ENCODE measurements at regions not wholly inside any gene's neighbourhood (a gene's known extent, or its start where the extent isn't known, plus 50 kb on each side); places are given as distances from the start of the nearest gene placed in this dataset.

DNA sequence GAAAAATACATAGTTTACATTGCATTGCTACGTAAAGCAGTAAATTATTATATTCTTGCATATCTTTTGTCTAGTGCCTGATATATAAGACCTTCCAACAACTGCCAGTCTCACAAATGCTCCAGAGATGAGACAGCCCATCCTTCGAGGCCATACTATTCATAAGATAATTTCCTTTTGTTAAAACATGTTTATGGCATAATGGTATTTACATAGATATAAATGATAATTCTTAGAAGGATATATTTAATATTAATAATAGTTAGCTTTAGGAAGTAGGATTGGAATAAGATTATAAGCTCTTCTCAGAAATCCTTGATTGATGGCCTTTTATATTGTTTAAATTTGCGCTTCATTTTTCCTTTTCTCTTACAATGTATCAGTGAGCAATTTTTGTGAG lies 1410.1 kb upstream of the MIR17HG start:
- no peaks in the 10 kb centered on the region for H3K4me1 Mint-ChIP-seq (ENCODE audit: low read depth, unreplicated experiment)
- no peak for TF ChIP-seq CTCF (IDR thresholded peaks at IDR 0.05; ENCODE audit: partially characterized antibody, unreplicated experiment)

GRCh38 chr13:89940383-89940782 lies 1407.1 kb upstream of the MIR17HG start:
- Mint-ChIP-seq H3K9me3 (ENCODE audit: unreplicated experiment) (no peaks in the 10 kb centered on the region), H3K36me3 (ENCODE audit: unreplicated experiment) (no peaks in the 10 kb centered on the region), H3K4me3 (ENCODE audit: unreplicated experiment) (no peak overlapping the region), H3K4me1 (ENCODE audit: low read depth, unreplicated experiment) (no peaks in the 10 kb centered on the region), H3K27me3 (ENCODE audit: unreplicated experiment) (no peaks in the 10 kb centered on the region), H3K27ac (ENCODE audit: unreplicated experiment) (no peak overlapping the region)
- no peak for DNase-seq
- TF ChIP-seq CTCF (IDR thresholded peaks at IDR 0.05; ENCODE audit: partially characterized antibody, unreplicated experiment) = no peak

More for the DNA sequence above, 1410.1 kb upstream of the MIR17HG start:
- Mint-ChIP-seq H3K27me3 (ENCODE audit: unreplicated experiment) (no peaks in the 10 kb centered on the region), H3K4me3 (ENCODE audit: unreplicated experiment) (no peak overlapping the region), H3K36me3 (ENCODE audit: unreplicated experiment) (no peaks in the 10 kb centered on the region), H3K9me3 (ENCODE audit: unreplicated experiment) (no peaks in the 10 kb centered on the region), H3K27ac (ENCODE audit: unreplicated experiment) (no peak overlapping the region)
- DNase-seq = no peak

- no peak for TF ChIP-seq CTCF (IDR thresholded peaks at IDR 0.05; ENCODE audit: partially characterized antibody, unreplicated experiment)
- Mint-ChIP-seq H3K27ac (ENCODE audit: unreplicated experiment) (no peak overlapping the region), H3K27me3 (ENCODE audit: unreplicated experiment) (no peaks in the 10 kb centered on the region), H3K36me3 (ENCODE audit: unreplicated experiment) (no peaks in the 10 kb centered on the region), H3K9me3 (ENCODE audit: unreplicated experiment) (no peaks in the 10 kb centered on the region), H3K4me1 (ENCODE audit: low read depth, unreplicated experiment) (no peaks in the 10 kb centered on the region), H3K4me3 (ENCODE audit: unreplicated experiment) (no peak overlapping the region)
- DNase-seq = no peak
These were observed 1404.3 kb upstream of the MIR17HG start for GRCh38 chr13:89943139-89943538.

- no peaks in the 10 kb centered on the region for H3K4me1 Mint-ChIP-seq (ENCODE audit: low read depth, unreplicated experiment)
- no peak for DNase-seq
- H3K27me3 Mint-ChIP-seq (ENCODE audit: unreplicated experiment) = no peaks in the 10 kb centered on the region
- no peak overlapping the region for H3K4me3 Mint-ChIP-seq (ENCODE audit: unreplicated experiment)
- H3K9me3 Mint-ChIP-seq (ENCODE audit: unreplicated experiment) = no peaks in the 10 kb centered on the region
- TF ChIP-seq CTCF (IDR thresholded peaks at IDR 0.05; ENCODE audit: partially characterized antibody, unreplicated experiment) = no peak
- H3K36me3 Mint-ChIP-seq (ENCODE audit: unreplicated experiment) = peaks cover 7% of the 10 kb centered on the region
- no peak overlapping the region for H3K27ac Mint-ChIP-seq (ENCODE audit: unreplicated experiment)
These were observed 1397.3 kb upstream of the MIR17HG start for GRCh38 chr13:89950225-89950624.

GRCh38 chr13:89951341-89951740 lies 1396.1 kb upstream of the MIR17HG start:
- no peak overlapping the region for H3K27ac Mint-ChIP-seq (ENCODE audit: unreplicated experiment)
- H3K4me3 Mint-ChIP-seq (ENCODE audit: unreplicated experiment) = no peak overlapping the region
- no peaks in the 10 kb centered on the region for H3K9me3 Mint-ChIP-seq (ENCODE audit: unreplicated experiment)
- H3K27me3 Mint-ChIP-seq (ENCODE audit: unreplicated experiment) = no peaks in the 10 kb centered on the region
- TF ChIP-seq CTCF (IDR thresholded peaks at IDR 0.05; ENCODE audit: partially characterized antibody, unreplicated experiment) = no peak
- peaks cover 7% of the 10 kb centered on the region for H3K36me3 Mint-ChIP-seq (ENCODE audit: unreplicated experiment)
- no peak for DNase-seq
- H3K4me1 Mint-ChIP-seq (ENCODE audit: low read depth, unreplicated experiment) = no peaks in the 10 kb centered on the region
